ENCODE measurements at regions not wholly inside any gene's neighbourhood (a gene's known extent, or its start where the extent isn't known, plus 50 kb on each side); places are given as distances from the start of the nearest gene placed in this dataset.

DNA sequence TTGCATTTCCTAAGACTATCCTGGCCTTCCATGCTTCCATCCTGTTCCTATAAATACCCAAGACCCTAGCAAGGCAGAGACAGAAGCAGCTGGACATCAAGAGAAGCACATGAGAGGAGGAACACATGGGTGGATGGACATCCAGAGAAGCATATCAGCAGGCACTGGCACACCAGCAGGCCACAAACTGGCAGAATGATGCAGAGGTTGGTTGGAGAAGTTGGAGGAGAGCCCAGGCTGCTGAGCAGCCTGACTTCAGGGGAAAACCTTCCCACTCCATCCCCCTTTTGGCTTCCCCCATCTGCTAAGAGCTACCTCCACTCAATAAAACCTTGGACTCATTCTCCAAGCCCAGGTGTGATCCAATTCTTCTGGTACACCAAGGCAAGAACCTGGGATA, 332.5 kb downstream of the FRK start:
- TF ChIP-seq, protein P1, sequence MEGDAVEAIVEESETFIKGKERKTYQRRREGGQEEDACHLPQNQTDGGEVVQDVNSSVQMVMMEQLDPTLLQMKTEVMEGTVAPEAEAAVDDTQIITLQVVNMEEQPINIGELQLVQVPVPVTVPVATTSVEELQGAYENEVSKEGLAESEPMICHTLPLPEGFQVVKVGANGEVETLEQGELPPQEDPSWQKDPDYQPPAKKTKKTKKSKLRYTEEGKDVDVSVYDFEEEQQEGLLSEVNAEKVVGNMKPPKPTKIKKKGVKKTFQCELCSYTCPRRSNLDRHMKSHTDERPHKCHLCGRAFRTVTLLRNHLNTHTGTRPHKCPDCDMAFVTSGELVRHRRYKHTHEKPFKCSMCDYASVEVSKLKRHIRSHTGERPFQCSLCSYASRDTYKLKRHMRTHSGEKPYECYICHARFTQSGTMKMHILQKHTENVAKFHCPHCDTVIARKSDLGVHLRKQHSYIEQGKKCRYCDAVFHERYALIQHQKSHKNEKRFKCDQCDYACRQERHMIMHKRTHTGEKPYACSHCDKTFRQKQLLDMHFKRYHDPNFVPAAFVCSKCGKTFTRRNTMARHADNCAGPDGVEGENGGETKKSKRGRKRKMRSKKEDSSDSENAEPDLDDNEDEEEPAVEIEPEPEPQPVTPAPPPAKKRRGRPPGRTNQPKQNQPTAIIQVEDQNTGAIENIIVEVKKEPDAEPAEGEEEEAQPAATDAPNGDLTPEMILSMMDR (IDR thresholded peaks at IDR 0.05; ENCODE audit: low read depth, low read length) = no peak
- no peak overlapping the region for H3K4me3 ChIP-seq (ENCODE audit: low read depth, low read length)

DNA sequence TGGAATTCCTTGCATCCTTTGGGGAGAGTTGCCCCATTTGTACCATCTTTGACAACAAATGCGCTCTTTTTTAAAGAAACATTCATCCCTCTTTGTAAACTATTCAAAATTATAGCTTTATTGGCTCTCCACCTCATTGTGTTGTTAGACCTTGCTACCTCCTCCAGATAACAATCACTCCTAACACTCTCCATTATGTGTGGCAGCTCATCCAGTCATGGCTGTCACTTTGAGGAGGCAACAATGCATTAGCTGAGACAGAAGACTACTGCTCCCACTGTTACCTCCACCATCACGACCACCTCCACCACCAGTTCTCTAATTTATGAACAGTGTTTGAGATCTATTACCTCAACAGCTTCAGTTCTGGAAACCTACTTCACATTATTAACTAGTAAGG, 339.1 kb downstream of the FRK start:
- no peak overlapping the region for H3K4me3 ChIP-seq (ENCODE audit: low read depth, low read length)
- TF ChIP-seq, protein P1 (IDR thresholded peaks at IDR 0.05; ENCODE audit: low read depth, low read length) = no peak

DNA sequence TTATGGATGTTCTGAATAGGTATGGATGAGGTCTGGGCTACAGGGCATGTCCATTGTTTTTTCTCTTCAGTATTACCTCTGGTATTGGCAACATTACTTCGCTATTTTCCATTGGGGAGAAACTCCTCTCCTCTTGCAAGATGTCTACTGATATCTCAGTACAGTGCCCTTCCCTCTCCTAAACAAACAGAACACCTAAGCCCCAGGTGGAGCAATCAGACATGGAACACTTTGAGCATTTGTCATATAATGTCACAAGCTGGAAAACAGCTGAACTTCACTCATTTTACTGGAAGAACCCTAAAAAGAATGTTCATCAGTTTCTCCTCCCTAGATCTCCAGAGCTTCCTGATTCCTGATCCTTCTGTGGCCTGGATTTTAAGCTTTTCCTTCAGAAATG, 339.8 kb downstream of the FRK start:
- H3K4me3 ChIP-seq (ENCODE audit: low read depth, low read length) = no peak overlapping the region
- TF ChIP-seq, protein P1 (IDR thresholded peaks at IDR 0.05; ENCODE audit: low read depth, low read length) = no peak

DNA sequence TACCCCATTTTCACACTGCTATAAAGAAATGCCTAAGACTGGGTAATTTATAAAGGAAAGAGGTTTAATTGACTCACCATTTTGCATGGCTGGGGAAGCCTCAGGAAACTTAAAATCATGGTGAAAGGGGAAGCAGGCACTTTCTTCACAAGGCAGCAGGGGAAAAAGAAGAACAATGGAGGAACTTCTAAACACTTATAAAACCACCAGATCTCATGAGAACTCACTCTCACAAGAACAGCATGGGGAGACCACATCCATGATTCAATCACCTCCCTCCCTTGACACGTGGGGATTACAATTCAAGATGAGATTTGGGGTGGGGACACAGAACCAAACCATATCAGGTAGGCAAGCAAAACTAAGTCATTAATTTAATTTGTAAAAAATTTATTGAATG, 343.2 kb downstream of the FRK start:
- H3K4me3 ChIP-seq (ENCODE audit: low read depth, low read length) = no peak overlapping the region
- TF ChIP-seq, protein P1 (IDR thresholded peaks at IDR 0.05; ENCODE audit: low read depth, low read length) = no peak

DNA sequence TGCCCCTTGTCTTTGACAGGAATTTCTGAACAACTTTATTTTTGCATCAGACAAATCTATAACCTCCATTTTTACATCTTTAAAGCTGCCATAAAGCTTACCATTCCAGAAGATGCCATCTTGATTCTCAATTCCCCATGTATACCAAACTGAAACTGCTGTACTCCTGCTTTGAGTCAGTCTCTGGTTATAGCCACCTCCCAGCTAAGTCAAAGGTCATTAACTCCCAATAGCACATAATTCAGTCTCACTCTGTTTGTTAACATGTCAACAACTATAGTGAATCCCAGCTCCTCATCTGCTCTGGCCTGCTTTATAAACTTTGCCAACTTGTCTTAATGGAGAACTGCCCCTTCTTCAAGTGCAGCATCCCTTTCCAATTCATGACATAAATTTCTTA, 343.6 kb downstream of the FRK start:
- TF ChIP-seq, protein P1 (IDR thresholded peaks at IDR 0.05; ENCODE audit: low read depth, low read length) = no peak
- H3K4me3 ChIP-seq (ENCODE audit: low read depth, low read length) = no peak overlapping the region

DNA sequence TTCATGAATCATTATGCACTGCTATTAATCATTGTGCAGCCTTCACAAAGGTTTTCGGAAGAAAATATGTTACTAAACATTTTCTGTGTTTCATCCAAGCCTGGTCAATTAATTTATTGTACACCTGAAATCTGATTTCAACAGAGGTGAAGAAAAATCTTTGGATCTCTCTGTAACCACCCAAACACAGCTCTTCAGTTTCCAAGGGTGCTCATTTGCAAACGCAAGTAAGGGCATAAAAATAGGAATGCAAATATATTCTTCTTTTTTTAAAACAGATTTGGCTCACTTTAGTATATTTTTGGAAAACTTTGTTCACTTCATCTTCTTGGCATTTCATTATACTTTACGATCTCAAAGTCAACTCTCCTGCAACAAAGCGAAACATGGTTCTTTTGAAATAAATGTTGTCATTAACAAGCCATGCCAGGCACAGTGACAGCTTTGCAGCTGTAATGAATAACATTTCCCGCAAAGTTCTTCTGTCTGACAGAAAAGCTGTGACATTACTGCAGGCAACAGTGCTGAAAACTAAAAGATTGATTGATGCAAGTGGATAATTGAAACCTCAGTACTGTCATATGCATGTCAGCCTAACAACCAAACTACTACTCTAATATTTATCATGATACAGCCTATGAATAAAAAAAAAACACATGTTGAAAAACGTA, 348.3 kb downstream of the FRK start:
- TF ChIP-seq, protein P1 (IDR thresholded peaks at IDR 0.05; ENCODE audit: low read depth, low read length) = no peak
- H3K4me3 ChIP-seq (ENCODE audit: low read depth, low read length) = no peak overlapping the region

DNA sequence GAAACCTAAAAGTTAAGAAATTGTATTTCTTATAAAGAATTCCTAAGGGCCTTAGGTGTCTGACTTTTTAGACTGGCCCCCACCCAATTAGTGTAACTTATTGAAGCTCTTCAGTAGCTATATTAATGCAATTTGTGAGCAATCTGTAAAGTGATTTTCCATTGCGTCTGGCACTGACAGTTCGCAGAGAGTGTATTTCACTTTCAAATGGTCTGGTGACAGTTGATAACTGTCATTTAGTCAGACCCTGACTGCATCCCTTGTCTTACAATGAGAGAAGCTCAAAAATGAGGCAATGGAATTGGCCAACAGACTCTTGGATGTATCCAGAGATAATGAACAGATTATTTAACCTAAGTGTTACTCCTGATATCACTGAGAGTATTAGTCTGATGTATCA, 351.8 kb downstream of the FRK start:
- TF ChIP-seq, protein P1 (IDR thresholded peaks at IDR 0.05; ENCODE audit: low read depth, low read length) = no peak
- no peak overlapping the region for H3K4me3 ChIP-seq (ENCODE audit: low read depth, low read length)

All from WI38 (cell line).